ENCODE measurements at regions not wholly inside any gene's neighbourhood (a gene's known extent, or its start where the extent isn't known, plus 50 kb on each side); places are given as distances from the start of the nearest gene placed in this dataset.

- no peaks in the 10 kb centered on the region for H3K36me3 ChIP-seq (ENCODE audit: control insufficient read depth, insufficient read depth, low read length)
- H3K4me3 ChIP-seq (ENCODE audit: low read depth, low read length), result no peak overlapping the region
- no peak for TF ChIP-seq CTCF (IDR thresholded peaks at IDR 0.05; ENCODE audit: insufficient read depth, low read length, severe bottlenecking)
- H3K27me3 ChIP-seq (ENCODE audit: control insufficient read depth, insufficient read depth, low read length), result no peaks in the 10 kb centered on the region
- DNase-seq (ENCODE audit: low read depth), result no peak
- FAIRE-seq, result no peak
Observed at GRCh38 chr13:50152655-50153309, 137.5 kb downstream of the KCNRG start.

- Histone ChIP-seq H3K36me3 (ENCODE audit: control insufficient read depth, insufficient read depth, low read length) (no peaks in the 10 kb centered on the region), H3K4me3 (ENCODE audit: low read depth, low read length) (no peak overlapping the region), H3K27me3 (ENCODE audit: control insufficient read depth, insufficient read depth, low read length) (no peaks in the 10 kb centered on the region)
- no peak for FAIRE-seq
- no peak for DNase-seq (ENCODE audit: low read depth)
- TF ChIP-seq CTCF (IDR thresholded peaks at IDR 0.05; ENCODE audit: insufficient read depth, low read length, severe bottlenecking), result no peak
Observed at GRCh38 chr13:50153401-50153800, 138.2 kb downstream of the KCNRG start.

GRCh38 chr13:50153876-50154275 is 138.6 kb downstream of the KCNRG start:
- no peak for FAIRE-seq

GRCh38 chr13:50154697-50155096 is 139.5 kb downstream of the KCNRG start:
- Histone ChIP-seq H3K27me3 (ENCODE audit: control insufficient read depth, insufficient read depth, low read length) (no peaks in the 10 kb centered on the region), H3K4me3 (ENCODE audit: low read depth, low read length) (no peak overlapping the region), H3K36me3 (ENCODE audit: control insufficient read depth, insufficient read depth, low read length) (no peaks in the 10 kb centered on the region)
- no peak for TF ChIP-seq CTCF (IDR thresholded peaks at IDR 0.05; ENCODE audit: insufficient read depth, low read length, severe bottlenecking)
- FAIRE-seq (no peak), DNase-seq (ENCODE audit: low read depth) (no peak)

More at GRCh38 chr13:50153876-50154275, 138.6 kb downstream of the KCNRG start:
- Histone ChIP-seq H3K4me3 (ENCODE audit: low read depth, low read length) (no peak overlapping the region), H3K27me3 (ENCODE audit: control insufficient read depth, insufficient read depth, low read length) (no peaks in the 10 kb centered on the region), H3K36me3 (ENCODE audit: control insufficient read depth, insufficient read depth, low read length) (no peaks in the 10 kb centered on the region)
- TF ChIP-seq CTCF (IDR thresholded peaks at IDR 0.05; ENCODE audit: insufficient read depth, low read length, severe bottlenecking), result no peak
- DNase-seq (ENCODE audit: low read depth), result no peak

GRCh38 chr13:50156140-50156539 is 140.9 kb downstream of the KCNRG start:
- FAIRE-seq (no peak), DNase-seq (ENCODE audit: low read depth) (peak; percentile 66)
- no peaks in the 10 kb centered on the region for H3K36me3 ChIP-seq (ENCODE audit: control insufficient read depth, insufficient read depth, low read length)
- no peak overlapping the region for H3K4me3 ChIP-seq (ENCODE audit: low read depth, low read length)
- no peak for TF ChIP-seq CTCF (IDR thresholded peaks at IDR 0.05; ENCODE audit: insufficient read depth, low read length, severe bottlenecking)
- no peaks in the 10 kb centered on the region for H3K27me3 ChIP-seq (ENCODE audit: control insufficient read depth, insufficient read depth, low read length)

GRCh38 chr13:50156561-50157127 is 141.4 kb downstream of the KCNRG start:
- FAIRE-seq (no peak), DNase-seq (ENCODE audit: low read depth) (no peak)
- H3K27me3 ChIP-seq (ENCODE audit: control insufficient read depth, insufficient read depth, low read length), result no peaks in the 10 kb centered on the region
- H3K36me3 ChIP-seq (ENCODE audit: control insufficient read depth, insufficient read depth, low read length), result no peaks in the 10 kb centered on the region
- no peak overlapping the region for H3K4me3 ChIP-seq (ENCODE audit: low read depth, low read length)
- TF ChIP-seq CTCF (IDR thresholded peaks at IDR 0.05; ENCODE audit: insufficient read depth, low read length, severe bottlenecking), result no peak

All from bronchial epithelial cell (primary cell).